ENCODE measurements at regions not wholly inside any gene's neighbourhood (a gene's known extent, or its start where the extent isn't known, plus 50 kb on each side); places are given as distances from the start of the nearest gene placed in this dataset.

DNA sequence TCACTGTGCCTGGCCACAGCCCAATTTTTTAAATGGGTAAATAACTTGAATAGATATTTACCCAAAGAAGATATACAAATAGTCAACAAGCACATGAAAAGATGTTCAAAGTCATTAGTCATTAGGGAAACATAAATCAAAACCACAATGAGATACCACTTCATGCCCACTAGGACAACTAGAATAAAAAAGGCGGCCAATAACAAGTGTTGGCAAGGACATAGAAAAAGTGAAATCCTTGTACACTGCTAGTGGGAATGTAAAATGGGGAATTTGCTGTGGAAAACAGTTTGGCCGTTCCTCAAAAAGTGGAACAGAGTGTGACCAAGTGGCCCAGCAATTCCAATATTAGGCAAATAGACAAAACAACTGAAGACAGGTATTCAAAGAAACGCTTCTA lies 270.1 kb downstream of the TFCP2L1 start:
- no peaks in the 10 kb centered on the region for H3K27me3 ChIP-seq (ENCODE audit: insufficient read depth, insufficient read length)
- H3K4me1 ChIP-seq (ENCODE audit: insufficient read depth, insufficient read length), result peaks cover 3% of the 10 kb centered on the region
- peaks cover 7% of the 10 kb centered on the region; the same call in 1 of the 2 replicates for H3K9me3 ChIP-seq (ENCODE audit: insufficient read depth, low read length)
- no peak overlapping the region for H3K9ac ChIP-seq (ENCODE audit: insufficient read length, low read depth)
- TF ChIP-seq ZNF274 (IDR thresholded peaks at IDR 0.05; ENCODE audit: low read depth, low read length) (no peak), SUZ12 (IDR thresholded peaks at IDR 0.05; ENCODE audit: extremely low read depth, insufficient read depth, insufficient read length) (no peak), YY1 (IDR thresholded peaks at IDR 0.05; ENCODE audit: insufficient read depth, insufficient read length) (no peak)
- no peak for DNase-seq (ENCODE audit: low read depth, low spot score)
- no peak overlapping the region for H3K4me3 ChIP-seq (ENCODE audit: insufficient read length, low read depth)
- peaks cover 4% of the 10 kb centered on the region for H3K36me3 ChIP-seq (ENCODE audit: insufficient read depth, insufficient read length, low read length)

DNA sequence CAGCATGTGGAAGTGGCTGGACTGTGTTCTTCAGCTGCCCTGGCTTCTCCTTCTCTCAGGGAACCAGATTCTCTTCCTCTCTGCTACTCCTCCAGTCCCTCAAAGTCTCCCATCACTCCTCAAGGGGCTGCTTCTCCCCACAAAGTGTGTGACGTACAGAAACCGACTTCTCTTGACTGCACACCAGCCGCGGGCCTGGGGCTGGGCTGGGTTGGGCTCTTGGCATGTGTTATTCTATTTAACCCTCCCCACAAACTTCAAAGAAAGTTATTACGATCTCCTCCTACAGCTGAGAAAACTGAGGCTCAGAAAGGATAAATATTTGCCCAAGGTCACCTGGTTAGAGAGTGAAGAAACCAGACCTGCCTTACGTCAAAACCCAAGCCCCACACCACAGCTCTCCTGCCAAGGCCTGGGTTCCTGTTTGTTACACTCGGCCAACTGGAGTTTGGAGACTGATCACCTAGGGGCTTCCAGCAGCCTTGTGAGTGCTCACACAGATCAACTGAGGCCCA lies 269.0 kb downstream of the TFCP2L1 start:
- TF ChIP-seq SUZ12 (IDR thresholded peaks at IDR 0.05; ENCODE audit: extremely low read depth, insufficient read depth, insufficient read length) (no peak), ZNF274 (IDR thresholded peaks at IDR 0.05; ENCODE audit: low read depth, low read length) (no peak), YY1 (IDR thresholded peaks at IDR 0.05; ENCODE audit: insufficient read depth, insufficient read length) (no peak)

DNA sequence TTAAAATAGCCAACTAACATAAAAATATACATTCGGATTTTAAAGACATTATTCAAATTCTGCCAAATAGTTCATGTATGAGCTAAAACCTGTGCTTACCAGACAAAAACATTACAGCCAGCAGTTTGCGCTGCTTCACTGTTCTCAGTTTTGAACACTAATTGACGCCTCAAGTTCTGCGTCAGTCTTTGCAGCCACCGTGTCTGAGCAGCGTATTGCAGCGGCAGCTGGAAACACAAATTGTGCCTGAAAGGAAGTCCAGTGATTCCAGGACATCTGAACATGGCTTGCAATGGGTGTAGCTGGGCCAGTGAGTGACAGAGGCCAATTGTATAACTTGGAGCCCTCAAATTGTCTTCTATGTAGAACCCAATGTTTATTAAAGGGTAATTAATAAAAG lies 267.6 kb downstream of the TFCP2L1 start:
- H3K36me3 ChIP-seq (ENCODE audit: insufficient read depth, insufficient read length, low read length), result peaks cover 4% of the 10 kb centered on the region
- H3K4me3 ChIP-seq (ENCODE audit: insufficient read length, low read depth), result no peak overlapping the region
- TF ChIP-seq SUZ12 (IDR thresholded peaks at IDR 0.05; ENCODE audit: extremely low read depth, insufficient read depth, insufficient read length) (no peak), ZNF274 (IDR thresholded peaks at IDR 0.05; ENCODE audit: low read depth, low read length) (no peak), YY1 (IDR thresholded peaks at IDR 0.05; ENCODE audit: insufficient read depth, insufficient read length) (no peak)
- no peaks in the 10 kb centered on the region for H3K27me3 ChIP-seq (ENCODE audit: insufficient read depth, insufficient read length)
- H3K9ac ChIP-seq (ENCODE audit: insufficient read length, low read depth), result no peak overlapping the region
- no peak for DNase-seq (ENCODE audit: low read depth, low spot score)
- peaks cover 6% of the 10 kb centered on the region for H3K4me1 ChIP-seq (ENCODE audit: insufficient read depth, insufficient read length)
- no peaks in the 10 kb centered on the region for H3K9me3 ChIP-seq (ENCODE audit: insufficient read depth, low read length)

More for the DNA sequence above, 269.0 kb downstream of the TFCP2L1 start:
- no peak for DNase-seq (ENCODE audit: low read depth, low spot score)
- H3K4me1 ChIP-seq (ENCODE audit: insufficient read depth, insufficient read length), result peaks cover 3% of the 10 kb centered on the region
- H3K9me3 ChIP-seq (ENCODE audit: insufficient read depth, low read length), result peaks cover 4% of the 10 kb centered on the region; the same call in 1 of the 2 replicates
- H3K4me3 ChIP-seq (ENCODE audit: insufficient read length, low read depth), result no peak overlapping the region
- no peak overlapping the region for H3K9ac ChIP-seq (ENCODE audit: insufficient read length, low read depth)
- H3K36me3 ChIP-seq (ENCODE audit: insufficient read depth, insufficient read length, low read length), result peaks cover 4% of the 10 kb centered on the region
- no peaks in the 10 kb centered on the region for H3K27me3 ChIP-seq (ENCODE audit: insufficient read depth, insufficient read length)

DNA sequence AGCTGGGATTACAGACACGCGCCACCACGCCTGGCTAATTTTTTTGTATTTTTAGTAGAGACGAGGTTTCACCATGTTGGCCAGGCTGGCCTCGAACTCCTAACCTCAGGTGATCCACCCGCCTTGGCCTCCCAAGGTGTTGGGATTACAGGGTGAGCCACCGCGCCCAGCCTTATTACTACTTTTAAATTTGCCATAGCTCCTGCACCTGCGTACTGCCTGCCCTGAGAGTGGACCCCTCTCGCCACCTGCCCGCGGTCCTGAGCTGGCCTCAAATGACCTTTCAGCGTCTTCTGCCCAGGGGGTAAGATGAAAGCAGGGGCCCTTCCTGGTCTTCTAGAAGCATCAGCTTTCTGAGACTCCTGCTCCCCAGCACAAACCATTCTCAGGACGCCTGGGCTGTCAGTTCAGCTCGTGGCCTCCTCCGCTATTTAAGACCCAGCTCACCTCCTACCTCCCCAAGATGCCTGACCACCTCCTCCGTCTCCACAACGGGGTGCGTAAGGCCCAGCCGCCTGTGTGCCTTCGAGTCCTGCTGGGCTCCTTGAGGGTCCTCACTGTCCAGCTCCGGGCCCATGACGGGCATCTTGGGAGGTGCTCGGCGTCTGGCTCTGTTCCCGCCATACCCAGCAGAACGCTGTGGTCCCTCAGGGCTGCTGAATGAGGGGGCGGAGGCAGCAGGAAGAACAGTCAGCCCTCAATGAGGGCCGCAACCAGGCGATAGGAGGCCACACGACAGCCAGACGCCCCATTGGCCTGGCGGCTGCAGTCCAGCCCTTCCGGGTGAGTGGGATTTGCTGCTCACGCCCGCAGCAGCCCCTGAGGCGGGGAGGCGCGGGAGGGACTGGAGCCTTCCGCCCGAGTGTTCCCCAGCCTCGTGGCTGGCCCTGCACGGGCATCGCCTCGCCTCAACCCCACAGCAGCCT lies 266.6 kb downstream of the TFCP2L1 start:
- peak overlapping the region; percentile 76 for H3K9ac ChIP-seq (ENCODE audit: insufficient read length, low read depth)
- H3K36me3 ChIP-seq (ENCODE audit: insufficient read depth, insufficient read length, low read length), result peaks cover 4% of the 10 kb centered on the region
- no peaks in the 10 kb centered on the region for H3K9me3 ChIP-seq (ENCODE audit: insufficient read depth, low read length)
- peaks cover under 1% of the 10 kb centered on the region for H3K27me3 ChIP-seq (ENCODE audit: insufficient read depth, insufficient read length)
- H3K4me3 ChIP-seq (ENCODE audit: insufficient read length, low read depth), result peak overlapping the region; percentile 45
- TF ChIP-seq ZNF274 (IDR thresholded peaks at IDR 0.05; ENCODE audit: low read depth, low read length) (no peak), SUZ12 (IDR thresholded peaks at IDR 0.05; ENCODE audit: extremely low read depth, insufficient read depth, insufficient read length) (no peak), YY1 (IDR thresholded peaks at IDR 0.05; ENCODE audit: insufficient read depth, insufficient read length) (no peak)
- peaks cover 6% of the 10 kb centered on the region for H3K4me1 ChIP-seq (ENCODE audit: insufficient read depth, insufficient read length)
- DNase-seq (ENCODE audit: low read depth, low spot score), result no peak

DNA sequence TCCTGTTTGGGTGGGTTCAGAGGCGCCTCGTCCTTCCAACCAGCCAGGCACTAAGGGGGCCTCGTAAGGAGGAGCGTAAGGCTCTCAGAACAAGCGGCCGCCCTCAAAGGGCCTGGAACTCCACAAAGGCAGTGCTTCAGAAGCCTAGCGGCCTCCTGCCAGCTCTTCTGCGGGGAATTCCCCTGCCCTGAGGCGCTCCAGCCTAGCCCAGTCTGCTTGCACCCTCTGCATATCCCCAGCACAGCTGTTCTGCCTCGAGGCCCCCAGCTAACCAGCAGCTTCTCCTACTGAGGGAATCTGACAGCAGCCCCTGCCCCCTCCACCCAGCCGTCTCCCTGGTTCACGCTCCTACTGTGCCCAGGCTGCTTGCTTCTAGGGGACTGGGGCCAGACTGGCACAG lies 265.9 kb downstream of the TFCP2L1 start:
- peak; percentile 15 for DNase-seq (ENCODE audit: low read depth, low spot score)
- Histone ChIP-seq H3K36me3 (ENCODE audit: insufficient read depth, insufficient read length, low read length) (peaks cover 4% of the 10 kb centered on the region), H3K9ac (ENCODE audit: insufficient read length, low read depth) (peak overlapping the region; percentile 76), H3K4me3 (ENCODE audit: insufficient read length, low read depth) (peak overlapping the region; percentile 45), H3K27me3 (ENCODE audit: insufficient read depth, insufficient read length) (peaks cover 2% of the 10 kb centered on the region), H3K4me1 (ENCODE audit: insufficient read depth, insufficient read length) (peaks cover 6% of the 10 kb centered on the region), H3K9me3 (ENCODE audit: insufficient read depth, low read length) (no peaks in the 10 kb centered on the region)
- TF ChIP-seq SUZ12 (IDR thresholded peaks at IDR 0.05; ENCODE audit: extremely low read depth, insufficient read depth, insufficient read length) (no peak), YY1 (IDR thresholded peaks at IDR 0.05; ENCODE audit: insufficient read depth, insufficient read length) (no peak), ZNF274 (IDR thresholded peaks at IDR 0.05; ENCODE audit: low read depth, low read length) (no peak)

DNA sequence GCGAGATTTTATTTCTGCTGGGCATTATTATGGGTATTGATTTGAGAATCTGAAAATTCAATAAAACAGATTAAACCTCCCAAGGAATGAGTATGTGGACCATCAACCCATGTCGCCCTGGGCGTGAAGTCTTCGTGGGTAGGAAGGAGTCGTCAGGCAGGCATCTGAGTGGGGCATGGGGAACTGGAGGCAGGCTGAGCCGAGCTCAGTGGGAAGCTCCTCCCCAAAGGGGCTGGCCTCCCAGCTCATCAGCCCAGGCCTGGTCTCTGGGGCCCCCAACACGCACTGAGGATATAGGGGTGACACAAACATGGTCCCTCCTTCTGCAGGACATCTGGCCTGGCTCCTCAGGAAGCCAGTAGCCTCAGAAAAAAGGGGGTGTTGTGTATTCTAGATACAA lies 265.2 kb downstream of the TFCP2L1 start:
- H3K9ac ChIP-seq (ENCODE audit: insufficient read length, low read depth), result no peak overlapping the region
- H3K27me3 ChIP-seq (ENCODE audit: insufficient read depth, insufficient read length), result peaks cover 2% of the 10 kb centered on the region
- no peak for TF ChIP-seq SUZ12 (IDR thresholded peaks at IDR 0.05; ENCODE audit: extremely low read depth, insufficient read depth, insufficient read length)
- no peak for TF ChIP-seq YY1 (IDR thresholded peaks at IDR 0.05; ENCODE audit: insufficient read depth, insufficient read length)
- TF ChIP-seq ZNF274 (IDR thresholded peaks at IDR 0.05; ENCODE audit: low read depth, low read length), result no peak
- H3K4me3 ChIP-seq (ENCODE audit: insufficient read length, low read depth), result no peak overlapping the region
- H3K4me1 ChIP-seq (ENCODE audit: insufficient read depth, insufficient read length), result peaks cover 6% of the 10 kb centered on the region
- H3K36me3 ChIP-seq (ENCODE audit: insufficient read depth, insufficient read length, low read length), result peaks cover 4% of the 10 kb centered on the region
- no peak for DNase-seq (ENCODE audit: low read depth, low spot score)
- H3K9me3 ChIP-seq (ENCODE audit: insufficient read depth, low read length), result no peaks in the 10 kb centered on the region

DNA sequence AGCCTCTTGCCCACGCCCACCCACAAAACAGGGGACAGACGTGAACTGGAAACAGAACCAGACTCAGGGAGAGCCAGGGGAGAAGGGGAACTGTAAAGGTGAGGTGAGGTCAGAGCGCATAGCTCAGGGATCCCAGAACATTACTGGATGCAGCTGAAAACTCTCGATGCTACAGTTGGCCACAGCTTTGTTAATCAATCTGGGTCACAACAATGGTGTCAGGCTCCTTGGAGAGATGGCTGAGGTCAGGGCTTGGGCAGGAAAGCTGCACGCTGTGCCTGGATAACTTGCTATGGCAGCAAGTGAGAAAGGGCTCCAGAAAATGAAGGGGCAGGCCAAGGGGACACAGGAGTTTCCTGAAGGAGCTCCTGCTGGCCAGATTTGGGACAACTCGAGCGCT lies 263.3 kb downstream of the TFCP2L1 start:
- no peaks in the 10 kb centered on the region for H3K36me3 ChIP-seq (ENCODE audit: insufficient read depth, insufficient read length, low read length)
- TF ChIP-seq YY1 (IDR thresholded peaks at IDR 0.05; ENCODE audit: insufficient read depth, insufficient read length), result no peak
- no peak for TF ChIP-seq SUZ12 (IDR thresholded peaks at IDR 0.05; ENCODE audit: extremely low read depth, insufficient read depth, insufficient read length)
- TF ChIP-seq ZNF274 (IDR thresholded peaks at IDR 0.05; ENCODE audit: low read depth, low read length), result no peak
- H3K4me1 ChIP-seq (ENCODE audit: insufficient read depth, insufficient read length), result peaks cover 6% of the 10 kb centered on the region
- peaks cover 2% of the 10 kb centered on the region for H3K27me3 ChIP-seq (ENCODE audit: insufficient read depth, insufficient read length)
- no peaks in the 10 kb centered on the region for H3K9me3 ChIP-seq (ENCODE audit: insufficient read depth, low read length)
- DNase-seq (ENCODE audit: low read depth, low spot score), result no peak
- H3K9ac ChIP-seq (ENCODE audit: insufficient read length, low read depth), result no peak overlapping the region
- no peak overlapping the region for H3K4me3 ChIP-seq (ENCODE audit: insufficient read length, low read depth)
